HG03103 (cell line): ENCODE measurements at regions not wholly inside any gene's neighbourhood (a gene's known extent, or its start where the extent isn't known, plus 50 kb on each side); places are given as distances from the start of the nearest gene placed in this dataset.

Experiments
- ATAC-seq: cut with Tn5 transposase; IDR thresholded peaks from one replicate; pipeline ENCODE4 v1.9.1; 2021; ENCODE audit warnings: low read depth; ENCODE audit not compliant: unreplicated experiment

- ATAC-seq, result no peak
These were observed 415.8 kb upstream of the PCDH9 start for GRCh38 chr13:67645874-67646467.

GRCh38 chr13:67643516-67644055 lies 413.4 kb upstream of the PCDH9 start:
- ATAC-seq, result no peak

GRCh38 chr13:67642657-67643056 lies 412.5 kb upstream of the PCDH9 start:
- ATAC-seq, result no peak

DNA sequence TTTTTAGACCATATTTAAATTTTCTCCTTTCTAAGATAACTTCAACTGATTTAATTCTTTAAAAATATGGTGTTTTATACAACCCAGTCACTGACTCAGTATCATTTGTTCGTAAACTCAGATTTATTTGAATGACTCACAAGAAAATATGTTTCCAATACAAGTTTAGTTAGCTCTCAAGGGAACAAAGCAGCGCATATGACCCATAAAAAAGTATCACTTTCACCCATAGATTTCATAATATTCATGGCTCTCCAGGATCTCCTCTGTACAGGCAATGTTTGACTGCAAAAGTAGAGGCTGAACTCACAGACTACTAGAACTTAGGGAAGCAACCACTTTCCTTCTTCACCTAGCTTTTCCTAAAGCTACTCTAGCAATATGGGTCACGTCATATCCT lies 405.6 kb upstream of the PCDH9 start:
- ATAC-seq, result no peak

DNA sequence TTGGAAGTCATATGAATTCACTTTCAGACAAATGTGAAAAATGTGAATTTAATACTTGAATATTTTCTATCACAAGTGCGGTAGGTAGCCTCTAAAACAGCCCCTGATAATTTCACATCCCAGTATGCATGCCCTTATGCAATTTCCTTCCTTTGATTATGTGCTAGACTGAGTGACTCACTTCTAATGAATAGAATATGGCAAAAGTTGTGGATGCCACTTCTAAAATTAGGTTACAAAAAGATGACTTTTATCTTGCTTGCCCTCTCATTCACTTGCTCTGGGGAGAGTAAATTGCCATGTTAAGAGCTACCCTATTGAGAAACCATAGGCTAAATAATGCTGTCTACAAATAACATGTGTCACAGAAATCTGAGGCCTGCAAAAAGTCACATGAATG lies 402.5 kb upstream of the PCDH9 start:
- ATAC-seq, result no peak

- ATAC-seq, result no peak
These were observed 400.5 kb upstream of the PCDH9 start for GRCh38 chr13:67630640-67631039.

DNA sequence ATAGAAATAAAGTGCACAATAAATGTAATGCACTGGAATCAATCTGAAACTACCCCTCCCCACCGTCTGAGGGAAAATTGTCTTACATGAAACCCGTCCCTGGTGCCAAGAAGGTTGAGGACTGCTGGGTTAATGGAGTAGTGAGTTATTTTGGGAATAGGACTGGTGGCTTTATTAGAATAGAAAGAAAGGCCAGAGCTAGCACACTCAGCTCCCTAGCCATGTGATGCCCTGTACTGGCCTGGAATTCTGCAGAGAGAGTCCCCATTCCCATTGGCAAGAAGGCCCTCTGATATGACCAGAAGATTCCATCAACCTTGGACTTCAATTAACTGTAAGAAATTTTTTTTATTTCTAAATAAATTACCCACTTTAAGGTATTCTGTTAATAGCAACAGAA lies 393.5 kb upstream of the PCDH9 start:
- no peak for ATAC-seq

GRCh38 chr13:67620665-67621064 lies 390.5 kb upstream of the PCDH9 start:
- no peak for ATAC-seq

- ATAC-seq, result no peak
These were observed 389.9 kb upstream of the PCDH9 start for GRCh38 chr13:67619995-67620380.

DNA sequence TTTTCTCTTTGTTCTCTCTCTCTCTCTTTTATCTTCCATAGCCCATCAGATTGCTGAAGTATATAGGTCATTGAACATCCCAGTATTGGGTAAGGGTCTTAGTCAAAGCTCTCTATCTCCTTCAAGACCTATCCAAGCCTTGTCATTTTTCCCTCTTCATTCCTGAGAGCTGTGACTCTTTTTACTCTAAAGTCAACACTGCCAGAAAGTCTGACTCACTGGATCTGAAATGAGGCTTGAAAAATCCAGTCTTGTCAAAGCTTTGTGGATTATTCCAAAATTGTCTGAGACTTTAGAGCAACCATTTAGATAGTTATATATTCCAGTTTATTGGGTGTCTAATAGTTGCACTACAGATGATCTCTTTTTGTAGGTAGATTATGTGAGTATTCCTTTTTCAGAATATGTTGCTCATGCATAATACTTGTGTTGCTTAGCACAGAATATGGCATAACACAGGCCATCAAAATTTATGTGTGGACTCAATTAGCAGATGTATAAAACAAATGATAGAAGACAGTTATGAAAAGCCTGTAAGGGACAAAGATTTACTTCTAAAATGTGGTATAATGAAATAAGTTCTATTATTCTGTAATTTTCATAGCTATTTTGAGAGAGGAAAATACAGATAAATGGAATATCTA lies 389.3 kb upstream of the PCDH9 start:
- no peak for ATAC-seq

- no peak for ATAC-seq
These were observed 384.4 kb upstream of the PCDH9 start for GRCh38 chr13:67614579-67614978.

DNA sequence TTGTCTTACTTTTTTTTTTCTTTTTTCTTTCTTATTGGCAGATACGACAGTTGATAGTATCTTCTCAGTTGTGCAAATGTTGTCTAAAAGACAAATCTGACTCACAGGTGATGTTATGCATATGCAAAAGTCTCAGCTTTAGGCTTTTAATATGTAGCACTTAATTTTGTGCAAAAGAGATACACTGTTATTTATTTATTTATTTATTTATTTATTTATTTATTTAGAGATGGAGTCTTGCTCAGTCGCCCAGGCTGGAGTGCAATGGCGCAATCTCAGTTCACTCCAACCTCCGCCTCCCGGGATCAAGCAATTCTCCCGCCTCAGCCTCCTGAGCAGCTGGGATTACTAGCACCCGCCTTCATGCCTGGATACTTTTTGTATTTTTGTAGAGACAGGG lies 383.9 kb upstream of the PCDH9 start:
- no peak for ATAC-seq

GRCh38 chr13:67588607-67589006 lies 358.5 kb upstream of the PCDH9 start:
- ATAC-seq, result no peak

- no peak for ATAC-seq
These were observed 347.2 kb upstream of the PCDH9 start for GRCh38 chr13:67577361-67577760.

GRCh38 chr13:67574320-67575233 lies 344.4 kb upstream of the PCDH9 start:
- ATAC-seq, result no peak

- no peak for ATAC-seq
These were observed 338.1 kb upstream of the PCDH9 start for GRCh38 chr13:67568205-67568604.

DNA sequence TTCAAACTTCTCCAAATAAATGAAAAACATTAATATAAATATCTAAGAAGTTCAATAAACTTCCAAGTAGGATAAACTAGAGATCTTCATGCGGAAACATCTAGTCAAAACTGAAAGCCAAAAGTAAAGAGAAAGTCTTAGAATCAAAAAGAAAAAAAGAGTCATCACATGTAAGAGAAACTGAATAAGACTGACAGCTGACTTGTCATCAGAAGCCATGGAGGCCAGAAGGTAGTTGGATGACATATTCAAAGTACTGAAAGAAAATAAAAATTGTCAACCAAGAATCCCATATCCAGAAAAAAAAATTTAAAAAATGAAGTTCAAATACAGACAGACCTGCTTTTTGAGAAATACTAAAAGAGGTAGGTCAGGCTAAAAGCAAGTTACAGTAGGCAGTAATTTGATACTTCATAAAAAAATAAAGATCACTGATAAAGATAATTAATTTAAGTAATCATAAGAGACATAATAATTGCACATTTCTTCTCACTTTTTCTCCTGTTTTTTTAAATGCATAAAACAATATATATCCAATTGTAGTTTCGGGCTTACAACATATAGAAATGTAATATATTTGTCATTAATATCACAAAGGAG lies 327.6 kb upstream of the PCDH9 start:
- no peak for ATAC-seq

DNA sequence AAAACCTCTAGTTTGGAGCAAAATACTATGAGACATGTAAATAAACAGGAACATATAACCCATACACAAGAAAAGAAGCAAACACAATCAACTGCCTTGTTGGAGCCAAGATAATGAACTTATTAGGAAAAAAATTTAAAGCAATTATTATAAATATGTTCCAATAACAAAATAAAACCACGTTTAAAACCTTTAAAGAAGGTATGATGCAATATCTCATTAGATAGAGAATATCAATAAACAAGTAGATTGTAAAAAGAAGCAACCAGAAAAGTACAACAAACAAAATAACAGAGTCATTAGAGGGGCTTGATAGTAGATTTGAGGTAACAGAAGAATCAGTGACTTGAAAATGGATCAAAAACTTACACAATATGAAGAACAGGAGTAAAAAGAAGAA lies 327.0 kb upstream of the PCDH9 start:
- no peak for ATAC-seq

GRCh38 chr13:67554746-67555452 lies 324.8 kb upstream of the PCDH9 start:
- no peak for ATAC-seq

DNA sequence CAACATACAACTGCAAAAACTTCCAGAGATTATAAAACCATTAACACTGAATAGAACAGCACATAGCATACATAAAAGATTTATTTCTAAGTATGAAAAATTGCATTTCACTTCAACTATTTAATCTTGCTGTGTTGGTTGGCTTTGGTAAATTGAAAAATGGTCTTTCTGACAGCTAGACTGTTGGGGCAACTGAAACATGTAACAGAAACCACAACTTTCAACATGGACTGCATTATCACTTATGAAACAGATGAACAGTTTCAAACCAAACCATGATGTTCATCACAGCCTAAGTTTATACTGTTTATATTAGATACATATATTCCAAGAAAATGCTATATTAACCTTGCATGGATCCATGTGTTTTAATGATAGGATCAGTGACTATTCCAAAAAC lies 324.1 kb upstream of the PCDH9 start:
- no peak for ATAC-seq
